ENCODE measurements at regions not wholly inside any gene's neighbourhood (a gene's known extent, or its start where the extent isn't known, plus 50 kb on each side); places are given as distances from the start of the nearest gene placed in this dataset.

GRCh38 chr15:38672814-38673670 is 108.4 kb upstream of the RASGRP1 start:
- no peak for DNase-seq

- no peak for DNase-seq
Measured at GRCh38 chr15:38674448-38674847, 109.8 kb upstream of the RASGRP1 start.

GRCh38 chr15:38678281-38678680 is 113.7 kb upstream of the RASGRP1 start:
- no peak for DNase-seq

- DNase-seq = no peak
Measured at GRCh38 chr15:38680775-38681174, 116.2 kb upstream of the RASGRP1 start.

- no peak for DNase-seq
Measured at GRCh38 chr15:38682363-38682762, 117.7 kb upstream of the RASGRP1 start.

GRCh38 chr15:38682861-38683260 is 118.2 kb upstream of the RASGRP1 start:
- DNase-seq = no peak

GRCh38 chr15:38683382-38684242 is 119.0 kb upstream of the RASGRP1 start:
- DNase-seq = peak; percentile 29

- no peak for DNase-seq
Measured at GRCh38 chr15:38684440-38685010, 119.9 kb upstream of the RASGRP1 start.

GRCh38 chr15:38685686-38686339 is 121.2 kb upstream of the RASGRP1 start:
- DNase-seq = no peak

- no peak for DNase-seq
Measured at GRCh38 chr15:38687340-38687739, 122.7 kb upstream of the RASGRP1 start.

- DNase-seq = no peak
Measured at GRCh38 chr15:38687775-38688495, 123.3 kb upstream of the RASGRP1 start.

GRCh38 chr15:38688761-38689160 is 124.1 kb upstream of the RASGRP1 start:
- DNase-seq = no peak

GRCh38 chr15:38689522-38689921 is 124.9 kb upstream of the RASGRP1 start:
- no peak for DNase-seq

- no peak for DNase-seq
Measured at GRCh38 chr15:38690216-38690615, 125.6 kb upstream of the RASGRP1 start.

GRCh38 chr15:38690719-38691332 is 126.2 kb upstream of the RASGRP1 start:
- peak; percentile 68 for DNase-seq

- no peak for DNase-seq
Measured at GRCh38 chr15:38691377-38691776, 126.8 kb upstream of the RASGRP1 start.

GRCh38 chr15:38691965-38692788 is 127.6 kb upstream of the RASGRP1 start:
- DNase-seq = no peak

GRCh38 chr15:38692789-38693062 is 128.1 kb upstream of the RASGRP1 start:
- DNase-seq = no peak

GRCh38 chr15:38695249-38696108 is 130.9 kb upstream of the RASGRP1 start:
- no peak for DNase-seq

GRCh38 chr15:38696109-38696727 is 131.6 kb upstream of the RASGRP1 start:
- no peak for DNase-seq

Data from effector CD8-positive, alpha-beta T cell (primary cell).